ENCODE measurements at regions not wholly inside any gene's neighbourhood (a gene's known extent, or its start where the extent isn't known, plus 50 kb on each side); places are given as distances from the start of the nearest gene placed in this dataset.
"Not testable (repeated sequence)": the region's sequence is repeated elsewhere in the genome, so short reads cannot be mapped to it uniquely, and the experiment has no call there.

DNA sequence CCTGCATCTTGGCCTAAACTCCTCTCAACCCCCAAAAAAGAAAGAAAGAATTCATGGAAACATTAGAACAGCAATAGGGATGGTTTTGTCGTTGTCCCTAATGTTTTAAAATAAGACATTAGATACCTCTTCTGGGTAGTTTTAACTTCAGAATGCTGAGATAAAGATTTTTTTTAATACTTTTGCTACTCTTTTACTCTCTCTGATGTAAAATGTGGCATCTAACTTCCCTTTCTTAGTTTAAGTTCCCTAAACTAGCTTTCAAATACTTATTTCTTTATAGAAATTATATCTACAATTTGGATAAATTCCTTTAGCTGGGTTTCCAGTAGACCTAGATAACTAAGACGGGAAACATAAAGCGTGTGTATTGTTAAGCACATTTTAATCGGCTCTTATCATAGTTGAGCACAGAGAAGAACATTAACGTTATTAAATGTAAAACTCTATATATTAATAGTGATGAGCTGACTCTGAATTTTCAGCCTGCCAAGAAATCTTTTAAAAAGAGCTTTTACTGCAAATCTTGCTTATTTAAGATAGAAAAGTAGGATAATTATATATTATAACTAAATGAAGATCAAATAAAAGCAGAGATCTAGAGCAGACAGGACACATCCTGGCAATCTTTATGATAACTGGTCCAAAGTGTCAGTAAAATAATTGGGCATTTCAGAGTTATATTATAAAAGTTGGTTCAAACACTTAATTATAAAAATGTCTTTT, 183.2 kb downstream of the CYB561 start:
- DNase-seq, result no peak

DNA sequence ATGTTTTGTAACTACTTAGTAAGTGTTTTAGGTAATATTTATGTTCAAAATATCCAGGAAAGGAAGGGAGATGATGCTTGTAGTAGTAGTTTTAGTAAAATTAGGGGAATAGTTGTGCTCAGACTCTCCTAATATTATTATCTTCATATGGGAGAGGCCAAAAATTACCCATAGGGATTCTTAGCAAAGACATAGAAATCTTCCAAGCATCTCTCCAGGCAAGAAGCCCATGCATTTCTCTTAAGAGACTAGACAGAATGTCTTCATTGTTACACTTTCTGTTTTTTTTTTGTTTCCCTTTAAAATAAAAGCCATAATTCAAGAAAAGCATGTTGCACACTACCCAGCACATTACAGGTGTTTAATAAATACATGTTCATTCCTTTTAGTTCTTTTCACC, 180.6 kb downstream of the CYB561 start:
- DNase-seq, result no peak

DNA sequence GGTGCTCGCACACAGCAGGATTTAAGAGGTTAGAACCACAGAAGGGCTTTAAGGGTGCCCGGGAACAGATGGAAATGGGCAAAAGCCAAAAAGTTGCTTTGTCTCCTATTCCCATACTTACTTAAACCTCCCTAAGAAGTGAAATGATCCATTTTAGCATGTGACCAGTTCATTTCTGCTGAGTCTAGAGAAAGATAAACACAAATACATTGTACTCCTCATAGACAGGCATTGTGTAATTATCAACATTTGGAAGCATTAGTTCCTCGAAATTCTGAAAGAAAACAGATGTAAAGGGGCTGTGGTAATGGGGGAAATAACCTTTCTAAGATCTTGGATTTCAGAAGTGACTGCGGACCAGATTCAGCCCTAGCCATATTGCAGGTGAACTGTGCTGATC, 178.3 kb downstream of the CYB561 start:
- no peak for DNase-seq

DNA sequence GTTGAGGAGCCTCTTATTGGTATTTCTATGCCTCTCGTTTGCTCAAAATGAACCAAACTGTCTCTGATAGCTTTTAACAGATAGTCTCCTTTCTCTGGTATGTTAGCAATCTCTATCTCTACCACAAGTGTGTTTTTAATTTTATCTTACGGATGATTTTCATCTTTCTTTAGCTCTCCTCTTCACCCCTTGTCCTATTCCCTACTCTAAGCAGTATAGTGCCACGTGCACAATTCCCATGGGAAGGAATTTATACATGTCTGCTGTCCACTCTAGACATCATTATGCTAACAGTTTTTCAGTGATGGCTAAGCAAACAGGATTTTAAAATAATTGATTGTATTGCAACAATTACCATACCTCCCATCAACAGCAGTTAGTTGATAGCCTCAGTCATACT, 177.3 kb downstream of the CYB561 start:
- no peak for DNase-seq

DNA sequence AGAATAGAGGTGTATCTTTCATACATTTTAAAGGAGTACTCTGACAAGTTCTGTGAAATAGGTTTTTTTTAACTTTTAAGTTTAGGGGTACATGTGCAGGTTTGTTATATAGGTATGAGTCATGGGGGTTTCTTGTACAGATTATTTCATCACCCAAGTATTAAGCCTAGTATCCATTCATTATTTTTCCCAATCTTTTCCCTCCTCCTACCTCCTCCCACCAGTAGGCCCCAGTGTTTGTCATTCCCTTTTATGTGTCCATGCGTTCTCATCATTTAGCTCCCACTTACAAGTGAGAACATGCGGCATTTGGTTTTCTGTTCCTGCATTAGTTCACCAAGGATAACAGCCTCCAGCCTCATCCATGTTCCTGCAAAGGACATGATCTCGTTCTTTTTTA, 175.5 kb downstream of the CYB561 start:
- no peak for DNase-seq

DNA sequence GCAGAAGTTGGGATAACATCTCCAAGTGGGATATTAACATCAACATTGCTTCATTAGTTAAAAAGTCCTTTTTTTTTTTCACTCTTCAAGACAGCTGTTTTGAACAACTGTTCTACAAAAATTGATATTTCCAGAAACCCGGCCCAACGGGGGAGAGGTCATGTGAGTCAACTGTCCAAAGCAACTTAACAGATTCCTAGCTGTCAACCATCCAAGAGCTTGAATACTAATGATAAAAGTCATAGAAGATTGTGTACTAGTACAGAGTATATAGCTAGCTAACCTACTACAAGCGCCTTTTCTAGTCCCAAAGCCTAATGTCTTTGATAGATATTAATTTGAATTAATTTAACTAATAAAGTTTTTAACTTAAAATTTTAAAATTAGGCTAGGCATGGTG, 172.0 kb downstream of the CYB561 start:
- peak; percentile 33 for DNase-seq

DNA sequence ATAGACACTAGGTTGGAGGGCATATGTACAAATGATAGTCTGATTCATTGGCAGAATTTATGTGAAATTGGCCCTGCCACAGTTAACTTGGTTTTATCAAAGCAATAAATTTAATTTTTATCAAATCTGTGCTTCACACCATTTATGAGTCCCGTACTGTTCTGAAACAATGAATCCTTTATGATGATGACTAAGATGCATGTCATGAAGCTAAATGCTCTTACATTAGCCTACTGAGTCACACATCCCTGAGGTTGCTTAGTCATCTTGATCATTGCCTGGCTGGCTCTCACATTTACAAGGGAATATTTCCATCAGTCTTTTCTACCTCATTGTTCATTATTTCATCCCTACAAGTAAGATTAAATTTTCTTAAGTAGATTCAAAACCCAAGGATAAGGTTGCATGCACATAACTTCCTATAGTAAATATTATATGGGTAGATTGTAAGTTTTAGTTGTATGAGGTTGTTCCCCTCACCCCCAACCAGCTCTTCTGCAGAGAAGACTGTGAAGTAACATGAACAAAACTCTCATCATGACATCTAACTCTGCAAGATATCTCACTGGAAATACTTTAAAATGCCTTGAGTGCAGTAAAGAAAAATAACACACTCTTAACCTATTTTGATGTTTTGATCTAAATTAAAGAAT, 170.7 kb downstream of the CYB561 start:
- DNase-seq, result peak; percentile 95

DNA sequence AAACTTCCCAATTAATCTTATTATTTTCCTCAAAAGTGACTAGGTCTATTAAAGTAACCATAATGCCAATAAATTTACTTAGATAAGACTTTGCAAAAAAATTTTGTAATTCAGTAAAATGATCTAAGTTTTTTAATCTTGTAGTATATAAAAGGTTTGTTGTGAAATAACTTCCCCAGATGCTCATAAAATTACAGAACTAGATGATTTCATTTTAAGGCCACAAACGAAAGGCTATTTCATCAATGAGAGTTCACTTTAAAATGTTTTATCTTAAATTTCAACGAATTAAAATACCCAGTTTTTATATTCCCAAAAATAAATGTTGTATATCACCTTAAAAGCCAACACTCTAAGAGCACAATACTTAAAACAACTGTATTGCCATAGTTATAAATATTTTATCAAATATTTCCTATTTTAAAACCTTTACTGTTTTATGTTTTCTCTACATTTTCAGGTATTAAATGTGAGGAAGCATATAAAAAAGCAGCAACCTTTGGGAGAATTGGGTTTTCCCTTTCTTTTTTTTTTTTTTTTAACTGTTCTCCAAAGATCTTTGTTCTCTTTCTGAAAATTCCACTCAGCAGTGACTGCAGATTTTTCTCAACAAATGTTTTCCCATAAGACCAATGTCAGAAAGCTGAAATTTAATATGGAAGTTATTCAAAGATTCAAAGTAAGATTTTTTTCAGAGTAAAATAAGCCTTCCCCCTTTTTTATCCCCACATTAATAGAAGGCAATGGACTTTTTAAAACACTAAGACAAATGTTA, 169.9 kb downstream of the CYB561 start:
- no peak for DNase-seq

DNA sequence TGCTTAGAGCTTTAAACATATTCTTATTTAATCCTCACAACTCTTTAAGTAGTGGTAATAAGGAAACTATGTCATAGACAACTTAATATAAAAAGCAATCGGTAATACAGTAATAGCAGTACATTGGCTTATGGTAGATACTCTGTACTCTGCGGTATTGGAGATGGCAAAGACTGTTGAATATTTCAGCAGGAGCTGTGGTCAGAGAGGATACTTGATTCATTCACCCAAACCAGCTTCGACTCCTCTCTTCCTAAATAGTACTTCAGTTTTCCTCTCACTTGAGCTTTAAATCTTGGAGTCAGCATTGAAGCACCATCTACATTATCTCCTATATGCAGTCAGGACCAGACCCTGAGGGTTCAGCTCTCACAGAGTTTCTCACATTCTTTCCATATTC, 169.3 kb downstream of the CYB561 start:
- DNase-seq, result no peak

DNA sequence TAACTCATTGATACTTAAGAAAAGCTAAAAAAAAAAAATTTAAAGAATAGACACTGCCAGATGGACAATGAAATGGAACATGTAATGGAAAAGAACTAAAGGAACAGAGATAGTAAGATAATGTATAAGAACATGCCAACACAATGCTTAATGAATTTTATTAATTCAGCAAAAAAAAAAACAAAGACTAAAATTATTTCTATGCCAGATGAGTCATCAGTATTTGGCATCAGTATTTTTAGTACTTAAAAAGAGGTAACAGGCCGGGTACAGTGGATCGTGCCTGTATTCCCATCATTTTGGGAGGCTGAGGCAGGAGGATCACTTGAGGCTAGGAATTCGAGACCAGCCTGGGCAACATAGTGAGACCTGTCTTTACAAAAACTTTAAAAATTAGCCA, 168.5 kb downstream of the CYB561 start:
- no peak for DNase-seq

DNA sequence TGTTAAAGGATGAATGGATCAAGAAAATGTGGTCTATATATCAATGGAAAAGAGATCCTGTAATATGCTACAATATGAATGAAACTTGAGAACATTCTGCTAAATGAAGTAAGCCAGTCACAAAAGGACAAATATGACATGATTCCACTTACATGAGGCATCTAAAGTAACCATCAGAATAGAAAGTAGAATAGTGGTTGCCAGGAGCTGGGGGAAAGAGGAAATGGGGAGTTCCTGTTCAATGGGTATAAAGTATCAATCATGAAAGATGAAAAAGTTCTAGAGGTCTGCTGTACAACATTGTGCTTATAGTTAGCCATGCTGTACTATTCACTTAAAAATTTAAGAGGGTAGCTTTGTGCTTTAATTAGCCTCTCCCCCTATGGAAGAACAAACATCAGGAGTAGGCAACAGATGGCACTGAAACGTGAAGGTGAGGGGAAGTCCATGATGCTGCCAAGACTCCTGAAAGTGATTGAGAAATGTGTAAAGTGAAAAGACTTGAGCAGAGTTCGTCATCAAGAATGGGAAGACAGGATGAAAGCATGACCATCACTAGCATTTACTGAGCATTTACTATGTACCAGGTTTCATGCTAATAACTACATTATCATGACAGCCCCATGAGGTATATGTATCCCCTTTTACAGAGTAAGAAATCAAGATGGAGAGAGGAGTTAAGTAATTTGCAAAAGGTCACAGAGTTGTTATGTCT, 167.2 kb downstream of the CYB561 start:
- no peak for DNase-seq

DNA sequence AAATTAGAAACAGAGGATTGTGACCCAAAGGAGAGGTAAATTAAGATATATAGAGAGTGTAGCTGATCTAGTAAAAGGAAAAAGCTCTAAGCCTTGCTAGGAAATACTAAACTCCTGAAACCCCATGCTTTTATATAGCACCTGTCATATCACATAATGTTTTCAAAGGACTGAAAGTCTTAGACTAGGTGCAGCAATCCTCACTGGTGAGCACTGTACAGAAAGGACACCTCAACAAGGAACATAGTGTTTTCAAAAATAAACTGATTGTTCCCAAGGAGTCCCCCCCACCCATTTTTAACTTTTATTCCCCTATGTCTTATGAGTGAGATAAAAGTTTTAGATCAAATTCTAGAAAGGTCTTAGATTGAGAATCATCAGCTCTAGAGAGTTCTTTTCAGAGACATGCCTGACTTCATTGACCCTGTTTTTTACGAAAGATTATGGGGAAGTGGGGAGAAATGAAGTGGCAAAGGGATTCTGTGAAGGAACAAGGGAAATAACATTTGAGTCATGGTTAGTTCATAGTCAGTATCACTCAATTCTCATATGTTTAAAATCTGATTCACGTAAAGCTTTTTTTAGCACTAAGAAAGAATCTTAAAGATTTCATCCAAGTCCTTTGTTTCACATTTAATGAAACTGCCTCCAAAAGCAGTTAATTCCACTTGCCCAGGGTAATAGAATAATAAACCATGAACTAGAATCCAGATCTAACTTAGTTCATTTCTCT, 166.4 kb downstream of the CYB561 start:
- DNase-seq, result peak; percentile 82

DNA sequence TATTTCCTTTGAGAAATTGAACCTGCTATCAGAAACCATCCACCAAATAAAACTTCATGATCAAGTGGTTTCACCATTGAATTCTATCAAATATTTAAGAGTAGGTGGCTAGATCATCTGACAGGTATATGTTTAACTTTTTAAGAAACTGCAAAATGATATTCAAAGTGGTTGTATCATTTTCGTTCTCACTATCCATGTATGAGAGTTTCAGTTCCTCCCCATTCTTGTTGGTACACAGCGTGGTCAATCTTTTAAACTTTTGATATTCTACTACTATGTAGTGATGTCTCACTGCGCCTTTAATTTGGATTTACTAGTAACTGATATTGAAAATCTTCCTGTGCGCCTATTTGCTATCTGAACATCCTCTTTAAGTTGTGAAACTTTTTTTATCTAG, 163.7 kb downstream of the CYB561 start:
- DNase-seq, result no peak

DNA sequence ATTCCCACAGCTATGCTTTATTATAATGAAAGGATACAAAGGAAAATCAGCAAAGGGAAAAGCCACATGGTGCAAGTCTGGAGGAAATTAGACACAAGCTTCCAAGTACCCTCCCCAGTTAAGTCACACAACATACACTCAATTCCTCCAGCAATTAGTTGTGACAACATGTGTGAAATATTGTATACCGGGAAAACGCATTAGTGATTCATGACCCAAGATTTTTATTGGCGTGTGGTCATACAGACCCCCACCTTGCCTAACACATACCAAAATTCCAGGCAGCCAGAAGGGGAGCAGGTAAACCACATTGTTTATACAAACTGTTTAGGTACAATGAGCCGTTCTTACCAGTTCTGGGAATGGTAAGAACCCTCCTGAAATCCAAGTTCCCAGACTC, 160.6 kb downstream of the CYB561 start:
- no peak for DNase-seq

DNA sequence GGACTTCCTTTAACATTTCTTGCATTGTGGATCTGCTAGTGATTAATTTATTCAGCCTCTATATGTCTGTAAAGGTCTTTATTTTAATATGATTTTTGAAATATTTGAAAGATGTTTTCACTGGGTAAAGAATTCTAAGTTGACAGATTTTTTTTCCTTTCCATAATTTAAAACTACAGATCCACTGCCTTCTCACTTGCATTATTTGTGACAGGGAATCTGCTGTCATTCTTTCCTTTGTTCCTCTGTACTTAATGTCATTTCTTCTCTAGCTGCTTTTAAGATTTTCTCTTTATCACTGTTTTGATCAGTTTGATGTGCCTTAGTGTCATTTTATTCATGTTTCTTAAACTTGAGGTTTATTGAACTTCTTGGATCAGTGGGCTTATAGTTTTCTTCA, 159.9 kb downstream of the CYB561 start:
- no peak for DNase-seq

DNA sequence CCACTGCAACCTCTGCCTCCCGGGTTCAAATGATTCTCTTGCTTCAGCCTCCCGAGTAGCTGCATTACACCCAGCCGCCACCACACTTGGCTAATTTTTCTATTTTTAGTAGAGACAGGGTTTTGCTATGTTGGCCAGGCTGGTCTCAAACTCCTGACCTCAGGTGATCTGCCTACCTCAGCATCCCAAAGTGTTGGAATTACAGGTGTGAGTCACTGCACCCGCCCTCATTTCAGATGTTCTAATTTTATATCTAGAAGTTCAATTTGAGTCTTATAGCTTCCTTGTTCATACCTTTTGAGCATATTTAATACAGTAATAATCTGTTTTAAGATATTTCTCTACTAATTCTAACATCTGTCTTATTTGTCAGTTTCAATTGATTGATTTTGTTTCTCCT, 159.1 kb downstream of the CYB561 start:
- not testable (repeated sequence) for DNase-seq

DNA sequence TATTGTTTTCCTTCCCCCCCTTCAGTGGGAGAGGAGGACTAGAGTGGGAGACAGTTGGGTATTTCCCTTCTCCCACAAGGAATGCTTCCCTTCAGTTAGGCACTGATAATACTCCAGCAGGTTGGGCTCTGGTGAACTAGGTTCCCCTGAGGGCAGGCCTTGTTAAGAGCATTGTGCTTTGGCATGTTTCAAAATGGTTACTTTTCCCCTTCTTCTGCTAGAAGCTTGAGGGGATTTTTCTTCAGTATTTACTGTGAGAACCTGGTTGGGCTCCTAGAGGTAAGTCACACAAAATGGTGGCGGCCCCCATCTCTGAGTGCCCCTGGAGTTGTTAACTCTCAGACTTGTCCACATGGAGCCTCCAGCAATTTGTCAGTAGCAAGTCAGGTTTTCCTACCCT, 156.2 kb downstream of the CYB561 start:
- no peak for DNase-seq

DNA sequence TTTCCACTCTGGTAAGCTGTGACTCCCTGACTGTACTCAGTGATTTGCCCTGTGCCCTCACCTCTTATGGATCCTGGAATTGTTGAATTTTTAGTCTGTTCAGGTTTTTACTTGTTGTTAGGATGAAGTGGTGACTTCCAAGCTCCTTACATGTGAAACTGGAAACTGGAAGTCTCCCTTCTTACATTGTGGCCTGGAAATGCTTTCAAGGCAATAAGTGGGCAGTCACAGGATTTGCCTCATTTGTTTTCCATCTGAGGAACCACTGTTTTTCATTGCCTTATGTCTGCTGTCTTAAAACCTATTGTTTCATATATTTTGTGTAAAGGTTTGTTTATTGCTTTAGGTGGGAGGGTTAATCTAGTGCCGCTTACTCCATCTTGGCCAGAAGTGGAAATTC, 155.8 kb downstream of the CYB561 start:
- DNase-seq, result no peak

DNA sequence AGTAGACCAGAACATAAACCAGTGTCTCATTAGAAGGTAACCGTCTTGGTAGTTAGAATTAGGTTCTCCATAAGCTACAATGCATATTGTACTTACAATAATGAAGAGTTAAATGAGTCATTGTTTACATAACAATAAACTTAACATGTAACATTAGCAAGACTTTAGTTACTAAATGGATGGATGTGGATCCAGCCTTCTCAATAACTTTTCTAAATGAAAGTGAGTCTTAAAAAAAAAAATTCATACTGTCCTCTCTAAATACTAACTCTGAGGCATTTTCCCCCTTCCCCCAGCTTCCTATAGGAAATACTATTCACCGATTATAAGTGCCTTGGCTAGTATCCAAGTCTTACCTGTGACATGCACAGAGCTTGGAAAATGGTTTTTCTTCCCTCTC, 155.3 kb downstream of the CYB561 start:
- DNase-seq, result no peak

DNA sequence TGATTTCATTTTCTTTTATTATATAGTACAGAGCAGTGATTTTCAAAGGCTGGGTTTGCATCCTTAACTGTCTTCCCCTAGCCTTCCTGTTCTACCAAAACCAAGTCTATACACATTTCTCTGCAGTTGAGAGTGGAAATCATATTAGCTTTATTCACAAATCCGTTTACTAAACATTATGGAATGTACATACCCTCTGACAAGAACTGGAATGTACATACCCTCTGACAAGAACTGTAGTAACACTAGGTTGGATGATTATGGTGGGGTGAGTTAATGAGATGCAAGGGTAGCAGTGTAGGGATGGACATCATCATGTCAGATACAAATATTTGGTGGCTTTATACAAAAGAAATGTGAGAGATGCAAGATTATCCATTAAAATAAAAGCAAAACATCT, 154.8 kb downstream of the CYB561 start:
- DNase-seq, result peak; percentile 40

DNA sequence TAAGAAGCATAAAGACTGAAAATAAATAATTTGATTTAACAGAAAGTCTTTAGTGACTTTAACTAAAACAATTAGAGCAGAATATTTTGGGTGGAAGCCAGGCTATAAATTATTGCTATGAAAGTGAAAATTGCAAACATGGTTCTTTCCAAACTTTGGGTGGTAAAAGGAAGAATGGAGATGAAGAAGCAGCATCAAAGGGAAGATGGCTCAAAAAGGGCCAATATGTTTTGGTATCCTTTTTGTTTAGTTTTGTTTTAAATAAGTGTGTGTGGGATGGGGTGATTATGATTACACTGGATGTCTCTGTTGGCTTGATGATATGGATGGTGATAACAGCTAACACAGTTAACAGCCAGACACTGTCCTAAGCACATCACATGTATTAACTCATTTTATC, 153.7 kb downstream of the CYB561 start:
- no peak for DNase-seq

DNA sequence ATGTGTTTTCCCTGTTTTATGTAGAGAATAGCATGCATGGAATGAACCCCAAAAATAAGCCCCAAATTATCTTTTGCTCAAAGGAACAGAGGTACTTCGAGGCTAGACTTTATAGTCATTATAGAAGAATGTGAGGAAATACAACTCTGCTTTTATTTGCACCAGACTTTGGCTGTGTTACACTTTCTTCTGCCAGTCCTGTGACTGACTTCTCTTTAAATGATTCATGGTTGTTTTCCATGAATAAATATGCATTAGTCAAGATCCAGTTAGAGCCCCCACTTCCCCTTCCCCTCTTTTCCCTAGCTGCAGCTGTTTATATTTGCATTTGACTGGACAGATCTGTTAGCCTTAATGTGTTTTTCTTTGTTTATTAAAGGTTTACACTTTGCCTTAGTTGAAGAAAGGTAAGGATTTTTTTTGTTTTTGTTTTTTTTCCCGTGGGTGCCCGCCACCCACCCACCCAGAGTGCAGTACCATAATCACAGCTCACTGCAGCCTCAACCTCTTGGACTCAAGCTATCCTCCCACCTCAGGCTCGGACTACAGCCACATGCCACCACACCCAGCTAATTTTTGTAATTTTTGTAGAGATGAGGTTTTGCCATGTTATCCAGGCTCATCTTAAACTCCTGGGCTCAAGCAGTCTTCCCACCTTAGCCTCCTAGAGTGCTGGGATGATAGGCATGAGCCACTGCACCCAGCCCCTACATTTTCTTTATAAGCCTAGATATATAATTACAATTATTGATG, 152.6 kb downstream of the CYB561 start:
- peak; percentile 79 for DNase-seq
